ENCODE measurements at regions not wholly inside any gene's neighbourhood (a gene's known extent, or its start where the extent isn't known, plus 50 kb on each side); places are given as distances from the start of the nearest gene placed in this dataset.

DNA sequence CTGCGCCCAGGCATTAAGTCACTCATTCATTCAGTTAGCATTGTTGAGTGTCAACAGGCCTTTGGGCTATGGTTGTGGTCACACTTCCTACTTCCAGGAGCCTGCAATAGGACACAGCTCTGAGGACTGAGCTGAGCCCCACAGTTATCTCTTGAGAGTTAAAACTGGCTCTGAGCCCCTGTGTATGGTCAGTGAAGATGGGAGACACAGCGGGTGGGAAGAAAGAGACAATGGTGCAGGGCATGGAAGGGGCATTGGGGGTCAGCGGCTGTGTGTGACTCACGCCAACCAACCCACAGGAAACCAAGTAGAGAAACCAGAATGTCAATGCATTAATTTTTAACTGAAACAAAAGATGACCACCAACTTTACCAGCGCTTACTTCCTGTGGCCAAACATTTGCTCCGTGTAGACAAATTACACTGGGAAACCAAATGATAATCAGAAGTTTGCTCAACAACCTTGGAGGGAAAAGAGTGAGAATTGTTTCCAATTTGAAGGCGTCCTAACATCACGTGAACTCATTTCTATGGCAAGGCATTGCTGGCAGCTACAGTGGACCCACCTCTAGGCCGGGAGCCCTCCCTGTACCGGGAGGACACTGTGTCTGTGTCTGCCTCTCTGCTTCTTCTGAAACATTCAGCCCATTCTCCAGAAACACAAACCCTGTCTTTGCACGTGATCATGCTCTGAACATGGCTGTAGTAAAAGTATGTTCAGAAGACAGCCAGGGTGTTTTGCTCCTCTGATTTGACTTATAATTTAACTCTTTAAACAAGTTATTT lies 212.0 kb upstream of the ID2 start:
- TF ChIP-seq GABPA (IDR thresholded peaks at IDR 0.05 in 1 of 2, conservative IDR thresholded peaks at IDR 0.05 in 1 of 2) (no peak), HNF4A (conservative IDR thresholded peaks at IDR 0.05) (no peak), RAD21 (IDR thresholded peaks at IDR 0.05) (no peak), NR2F2 (IDR thresholded peaks at IDR 0.05) (no peak), TAF1 (conservative IDR thresholded peaks at IDR 0.05) (no peak), YY1 (IDR thresholded peaks at IDR 0.05) (no peak)
- TF ChIP-seq, protein P1, sequence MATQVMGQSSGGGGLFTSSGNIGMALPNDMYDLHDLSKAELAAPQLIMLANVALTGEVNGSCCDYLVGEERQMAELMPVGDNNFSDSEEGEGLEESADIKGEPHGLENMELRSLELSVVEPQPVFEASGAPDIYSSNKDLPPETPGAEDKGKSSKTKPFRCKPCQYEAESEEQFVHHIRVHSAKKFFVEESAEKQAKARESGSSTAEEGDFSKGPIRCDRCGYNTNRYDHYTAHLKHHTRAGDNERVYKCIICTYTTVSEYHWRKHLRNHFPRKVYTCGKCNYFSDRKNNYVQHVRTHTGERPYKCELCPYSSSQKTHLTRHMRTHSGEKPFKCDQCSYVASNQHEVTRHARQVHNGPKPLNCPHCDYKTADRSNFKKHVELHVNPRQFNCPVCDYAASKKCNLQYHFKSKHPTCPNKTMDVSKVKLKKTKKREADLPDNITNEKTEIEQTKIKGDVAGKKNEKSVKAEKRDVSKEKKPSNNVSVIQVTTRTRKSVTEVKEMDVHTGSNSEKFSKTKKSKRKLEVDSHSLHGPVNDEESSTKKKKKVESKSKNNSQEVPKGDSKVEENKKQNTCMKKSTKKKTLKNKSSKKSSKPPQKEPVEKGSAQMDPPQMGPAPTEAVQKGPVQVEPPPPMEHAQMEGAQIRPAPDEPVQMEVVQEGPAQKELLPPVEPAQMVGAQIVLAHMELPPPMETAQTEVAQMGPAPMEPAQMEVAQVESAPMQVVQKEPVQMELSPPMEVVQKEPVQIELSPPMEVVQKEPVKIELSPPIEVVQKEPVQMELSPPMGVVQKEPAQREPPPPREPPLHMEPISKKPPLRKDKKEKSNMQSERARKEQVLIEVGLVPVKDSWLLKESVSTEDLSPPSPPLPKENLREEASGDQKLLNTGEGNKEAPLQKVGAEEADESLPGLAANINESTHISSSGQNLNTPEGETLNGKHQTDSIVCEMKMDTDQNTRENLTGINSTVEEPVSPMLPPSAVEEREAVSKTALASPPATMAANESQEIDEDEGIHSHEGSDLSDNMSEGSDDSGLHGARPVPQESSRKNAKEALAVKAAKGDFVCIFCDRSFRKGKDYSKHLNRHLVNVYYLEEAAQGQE (IDR thresholded peaks at IDR 0.05) = no peak
- TF ChIP-seq, protein P2, sequence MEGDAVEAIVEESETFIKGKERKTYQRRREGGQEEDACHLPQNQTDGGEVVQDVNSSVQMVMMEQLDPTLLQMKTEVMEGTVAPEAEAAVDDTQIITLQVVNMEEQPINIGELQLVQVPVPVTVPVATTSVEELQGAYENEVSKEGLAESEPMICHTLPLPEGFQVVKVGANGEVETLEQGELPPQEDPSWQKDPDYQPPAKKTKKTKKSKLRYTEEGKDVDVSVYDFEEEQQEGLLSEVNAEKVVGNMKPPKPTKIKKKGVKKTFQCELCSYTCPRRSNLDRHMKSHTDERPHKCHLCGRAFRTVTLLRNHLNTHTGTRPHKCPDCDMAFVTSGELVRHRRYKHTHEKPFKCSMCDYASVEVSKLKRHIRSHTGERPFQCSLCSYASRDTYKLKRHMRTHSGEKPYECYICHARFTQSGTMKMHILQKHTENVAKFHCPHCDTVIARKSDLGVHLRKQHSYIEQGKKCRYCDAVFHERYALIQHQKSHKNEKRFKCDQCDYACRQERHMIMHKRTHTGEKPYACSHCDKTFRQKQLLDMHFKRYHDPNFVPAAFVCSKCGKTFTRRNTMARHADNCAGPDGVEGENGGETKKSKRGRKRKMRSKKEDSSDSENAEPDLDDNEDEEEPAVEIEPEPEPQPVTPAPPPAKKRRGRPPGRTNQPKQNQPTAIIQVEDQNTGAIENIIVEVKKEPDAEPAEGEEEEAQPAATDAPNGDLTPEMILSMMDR (IDR thresholded peaks at IDR 0.05; ENCODE audit: low read depth, low read length, missing input control) = no peak
- TF ChIP-seq, protein P3, sequence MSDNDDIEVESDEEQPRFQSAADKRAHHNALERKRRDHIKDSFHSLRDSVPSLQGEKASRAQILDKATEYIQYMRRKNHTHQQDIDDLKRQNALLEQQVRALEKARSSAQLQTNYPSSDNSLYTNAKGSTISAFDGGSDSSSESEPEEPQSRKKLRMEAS (IDR thresholded peaks at IDR 0.05) = no peak
- TF ChIP-seq, protein P4, sequence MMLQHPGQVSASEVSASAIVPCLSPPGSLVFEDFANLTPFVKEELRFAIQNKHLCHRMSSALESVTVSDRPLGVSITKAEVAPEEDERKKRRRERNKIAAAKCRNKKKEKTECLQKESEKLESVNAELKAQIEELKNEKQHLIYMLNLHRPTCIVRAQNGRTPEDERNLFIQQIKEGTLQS (IDR thresholded peaks at IDR 0.05) = no peak
- TF ChIP-seq, protein P5, sequence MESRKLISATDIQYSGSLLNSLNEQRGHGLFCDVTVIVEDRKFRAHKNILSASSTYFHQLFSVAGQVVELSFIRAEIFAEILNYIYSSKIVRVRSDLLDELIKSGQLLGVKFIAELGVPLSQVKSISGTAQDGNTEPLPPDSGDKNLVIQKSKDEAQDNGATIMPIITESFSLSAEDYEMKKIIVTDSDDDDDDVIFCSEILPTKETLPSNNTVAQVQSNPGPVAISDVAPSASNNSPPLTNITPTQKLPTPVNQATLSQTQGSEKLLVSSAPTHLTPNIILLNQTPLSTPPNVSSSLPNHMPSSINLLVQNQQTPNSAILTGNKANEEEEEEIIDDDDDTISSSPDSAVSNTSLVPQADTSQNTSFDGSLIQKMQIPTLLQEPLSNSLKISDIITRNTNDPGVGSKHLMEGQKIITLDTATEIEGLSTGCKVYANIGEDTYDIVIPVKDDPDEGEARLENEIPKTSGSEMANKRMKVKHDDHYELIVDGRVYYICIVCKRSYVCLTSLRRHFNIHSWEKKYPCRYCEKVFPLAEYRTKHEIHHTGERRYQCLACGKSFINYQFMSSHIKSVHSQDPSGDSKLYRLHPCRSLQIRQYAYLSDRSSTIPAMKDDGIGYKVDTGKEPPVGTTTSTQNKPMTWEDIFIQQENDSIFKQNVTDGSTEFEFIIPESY (IDR thresholded peaks at IDR 0.05) = no peak
